ENCODE measurements at regions not wholly inside any gene's neighbourhood (a gene's known extent, or its start where the extent isn't known, plus 50 kb on each side); places are given as distances from the start of the nearest gene placed in this dataset.

DNA sequence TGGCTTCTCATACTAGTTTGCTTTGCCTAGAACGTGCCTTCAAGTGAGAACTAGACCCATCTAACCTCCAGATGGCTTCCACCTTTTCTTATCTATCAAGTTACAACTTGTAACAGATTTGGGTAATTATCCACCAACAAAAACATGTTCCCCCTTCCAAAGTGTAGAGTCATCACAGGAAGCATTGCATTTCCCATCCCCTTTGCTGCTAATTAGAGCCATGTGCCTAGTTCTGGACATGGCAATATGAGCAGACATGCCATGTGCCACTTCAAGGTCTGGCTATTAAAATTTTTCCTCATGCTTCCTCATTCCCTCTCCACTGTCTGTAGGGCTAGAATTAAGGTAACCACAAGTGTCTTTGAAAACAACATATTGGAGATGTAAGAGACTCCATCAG is 814.4 kb downstream of the TENT5A start:
- H3K27ac Mint-ChIP-seq: no peak overlapping the region
- ChIA-PET CTCF (no interaction called here), POLR2A (no interaction called here)
- no peak for DNase-seq (ENCODE audit: low spot score)
- no peak for ATAC-seq
- no peak overlapping the region for H3K4me3 Mint-ChIP-seq
- H3K9me3 Mint-ChIP-seq: peaks cover 46% of the 10 kb centered on the region
- no peak for TF ChIP-seq FOXJ3 (CRISPR knock-in tag; IDR thresholded peaks at IDR 0.05; ENCODE audit: borderline replicate concordance)
- TF ChIP-seq HMGA2 (CRISPR knock-in tag; IDR thresholded peaks at IDR 0.05): no peak
- no peak for TF ChIP-seq ETV6 (CRISPR knock-in tag; IDR thresholded peaks at IDR 0.05)
- no peak for TF ChIP-seq MYBL2 (CRISPR knock-in tag; IDR thresholded peaks at IDR 0.05)
- TF ChIP-seq, protein P1, sequence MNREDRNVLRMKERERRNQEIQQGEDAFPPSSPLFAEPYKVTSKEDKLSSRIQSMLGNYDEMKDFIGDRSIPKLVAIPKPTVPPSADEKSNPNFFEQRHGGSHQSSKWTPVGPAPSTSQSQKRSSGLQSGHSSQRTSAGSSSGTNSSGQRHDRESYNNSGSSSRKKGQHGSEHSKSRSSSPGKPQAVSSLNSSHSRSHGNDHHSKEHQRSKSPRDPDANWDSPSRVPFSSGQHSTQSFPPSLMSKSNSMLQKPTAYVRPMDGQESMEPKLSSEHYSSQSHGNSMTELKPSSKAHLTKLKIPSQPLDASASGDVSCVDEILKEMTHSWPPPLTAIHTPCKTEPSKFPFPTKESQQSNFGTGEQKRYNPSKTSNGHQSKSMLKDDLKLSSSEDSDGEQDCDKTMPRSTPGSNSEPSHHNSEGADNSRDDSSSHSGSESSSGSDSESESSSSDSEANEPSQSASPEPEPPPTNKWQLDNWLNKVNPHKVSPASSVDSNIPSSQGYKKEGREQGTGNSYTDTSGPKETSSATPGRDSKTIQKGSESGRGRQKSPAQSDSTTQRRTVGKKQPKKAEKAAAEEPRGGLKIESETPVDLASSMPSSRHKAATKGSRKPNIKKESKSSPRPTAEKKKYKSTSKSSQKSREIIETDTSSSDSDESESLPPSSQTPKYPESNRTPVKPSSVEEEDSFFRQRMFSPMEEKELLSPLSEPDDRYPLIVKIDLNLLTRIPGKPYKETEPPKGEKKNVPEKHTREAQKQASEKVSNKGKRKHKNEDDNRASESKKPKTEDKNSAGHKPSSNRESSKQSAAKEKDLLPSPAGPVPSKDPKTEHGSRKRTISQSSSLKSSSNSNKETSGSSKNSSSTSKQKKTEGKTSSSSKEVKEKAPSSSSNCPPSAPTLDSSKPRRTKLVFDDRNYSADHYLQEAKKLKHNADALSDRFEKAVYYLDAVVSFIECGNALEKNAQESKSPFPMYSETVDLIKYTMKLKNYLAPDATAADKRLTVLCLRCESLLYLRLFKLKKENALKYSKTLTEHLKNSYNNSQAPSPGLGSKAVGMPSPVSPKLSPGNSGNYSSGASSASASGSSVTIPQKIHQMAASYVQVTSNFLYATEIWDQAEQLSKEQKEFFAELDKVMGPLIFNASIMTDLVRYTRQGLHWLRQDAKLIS (CRISPR knock-in tag; IDR thresholded peaks at IDR 0.05; ENCODE audit: borderline replicate concordance): no peak
- TF ChIP-seq, protein P2, sequence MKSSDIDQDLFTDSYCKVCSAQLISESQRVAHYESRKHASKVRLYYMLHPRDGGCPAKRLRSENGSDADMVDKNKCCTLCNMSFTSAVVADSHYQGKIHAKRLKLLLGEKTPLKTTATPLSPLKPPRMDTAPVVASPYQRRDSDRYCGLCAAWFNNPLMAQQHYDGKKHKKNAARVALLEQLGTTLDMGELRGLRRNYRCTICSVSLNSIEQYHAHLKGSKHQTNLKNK (CRISPR knock-in tag; IDR thresholded peaks at IDR 0.05): no peak
- TF ChIP-seq, protein P3, sequence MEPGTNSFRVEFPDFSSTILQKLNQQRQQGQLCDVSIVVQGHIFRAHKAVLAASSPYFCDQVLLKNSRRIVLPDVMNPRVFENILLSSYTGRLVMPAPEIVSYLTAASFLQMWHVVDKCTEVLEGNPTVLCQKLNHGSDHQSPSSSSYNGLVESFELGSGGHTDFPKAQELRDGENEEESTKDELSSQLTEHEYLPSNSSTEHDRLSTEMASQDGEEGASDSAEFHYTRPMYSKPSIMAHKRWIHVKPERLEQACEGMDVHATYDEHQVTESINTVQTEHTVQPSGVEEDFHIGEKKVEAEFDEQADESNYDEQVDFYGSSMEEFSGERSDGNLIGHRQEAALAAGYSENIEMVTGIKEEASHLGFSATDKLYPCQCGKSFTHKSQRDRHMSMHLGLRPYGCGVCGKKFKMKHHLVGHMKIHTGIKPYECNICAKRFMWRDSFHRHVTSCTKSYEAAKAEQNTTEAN (CRISPR knock-in tag; IDR thresholded peaks at IDR 0.05): no peak
- TF ChIP-seq, protein P4, sequence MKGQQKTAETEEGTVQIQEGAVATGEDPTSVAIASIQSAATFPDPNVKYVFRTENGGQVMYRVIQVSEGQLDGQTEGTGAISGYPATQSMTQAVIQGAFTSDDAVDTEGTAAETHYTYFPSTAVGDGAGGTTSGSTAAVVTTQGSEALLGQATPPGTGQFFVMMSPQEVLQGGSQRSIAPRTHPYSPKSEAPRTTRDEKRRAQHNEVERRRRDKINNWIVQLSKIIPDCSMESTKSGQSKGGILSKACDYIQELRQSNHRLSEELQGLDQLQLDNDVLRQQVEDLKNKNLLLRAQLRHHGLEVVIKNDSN (CRISPR knock-in tag; IDR thresholded peaks at IDR 0.05): no peak
- TF ChIP-seq, protein P5, sequence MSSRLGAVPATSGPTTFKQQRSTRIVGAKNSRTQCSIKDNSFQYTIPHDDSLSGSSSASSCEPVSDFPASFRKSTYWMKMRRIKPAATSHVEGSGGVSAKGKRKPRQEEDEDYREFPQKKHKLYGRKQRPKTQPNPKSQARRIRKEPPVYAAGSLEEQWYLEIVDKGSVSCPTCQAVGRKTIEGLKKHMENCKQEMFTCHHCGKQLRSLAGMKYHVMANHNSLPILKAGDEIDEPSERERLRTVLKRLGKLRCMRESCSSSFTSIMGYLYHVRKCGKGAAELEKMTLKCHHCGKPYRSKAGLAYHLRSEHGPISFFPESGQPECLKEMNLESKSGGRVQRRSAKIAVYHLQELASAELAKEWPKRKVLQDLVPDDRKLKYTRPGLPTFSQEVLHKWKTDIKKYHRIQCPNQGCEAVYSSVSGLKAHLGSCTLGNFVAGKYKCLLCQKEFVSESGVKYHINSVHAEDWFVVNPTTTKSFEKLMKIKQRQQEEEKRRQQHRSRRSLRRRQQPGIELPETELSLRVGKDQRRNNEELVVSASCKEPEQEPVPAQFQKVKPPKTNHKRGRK (CRISPR knock-in tag; IDR thresholded peaks at IDR 0.05; ENCODE audit: borderline replicate concordance): no peak
- TF ChIP-seq SMAD3 (CRISPR knock-in tag; IDR thresholded peaks at IDR 0.05; ENCODE audit: borderline replicate concordance): no peak
- TF ChIP-seq TEAD1 (CRISPR knock-in tag; IDR thresholded peaks at IDR 0.05): no peak
- no peak for TF ChIP-seq ZNF423 (CRISPR knock-in tag; IDR thresholded peaks at IDR 0.05)
- TF ChIP-seq PRRX2 (CRISPR knock-in tag; IDR thresholded peaks at IDR 0.05): no peak
- TF ChIP-seq ZNF121 (CRISPR knock-in tag; IDR thresholded peaks at IDR 0.05): no peak
- TF ChIP-seq, protein P6, sequence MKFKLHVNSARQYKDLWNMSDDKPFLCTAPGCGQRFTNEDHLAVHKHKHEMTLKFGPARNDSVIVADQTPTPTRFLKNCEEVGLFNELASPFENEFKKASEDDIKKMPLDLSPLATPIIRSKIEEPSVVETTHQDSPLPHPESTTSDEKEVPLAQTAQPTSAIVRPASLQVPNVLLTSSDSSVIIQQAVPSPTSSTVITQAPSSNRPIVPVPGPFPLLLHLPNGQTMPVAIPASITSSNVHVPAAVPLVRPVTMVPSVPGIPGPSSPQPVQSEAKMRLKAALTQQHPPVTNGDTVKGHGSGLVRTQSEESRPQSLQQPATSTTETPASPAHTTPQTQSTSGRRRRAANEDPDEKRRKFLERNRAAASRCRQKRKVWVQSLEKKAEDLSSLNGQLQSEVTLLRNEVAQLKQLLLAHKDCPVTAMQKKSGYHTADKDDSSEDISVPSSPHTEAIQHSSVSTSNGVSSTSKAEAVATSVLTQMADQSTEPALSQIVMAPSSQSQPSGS (CRISPR knock-in tag; IDR thresholded peaks at IDR 0.05; ENCODE audit: borderline replicate concordance, low read depth): no peak
- H3K36me3 Mint-ChIP-seq: peaks cover 33% of the 10 kb centered on the region
- no peaks in the 10 kb centered on the region for H3K4me1 Mint-ChIP-seq
- no peaks in the 10 kb centered on the region for H3K27me3 Mint-ChIP-seq (ENCODE audit: low read depth)

DNA sequence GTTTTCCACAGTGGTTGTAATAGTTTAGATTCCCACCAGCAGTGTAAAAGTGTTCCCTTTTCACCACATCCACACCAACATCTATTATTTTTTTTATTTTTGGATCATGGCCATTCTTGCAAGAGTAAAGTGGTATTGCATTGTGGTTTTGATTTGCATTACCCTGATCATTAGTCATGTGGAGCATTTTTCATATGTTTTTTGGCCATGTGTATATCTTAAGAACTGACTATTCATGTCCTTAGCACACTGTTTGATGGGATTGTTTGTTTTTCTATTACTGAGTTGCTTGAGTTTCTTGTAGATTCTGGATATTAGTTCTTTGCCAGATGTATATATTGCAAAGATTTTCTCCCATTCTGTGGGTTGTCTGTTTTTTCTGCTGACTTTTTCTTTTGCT is 820.1 kb downstream of the TENT5A start:
- Mint-ChIP-seq H3K4me1 (no peaks in the 10 kb centered on the region), H3K4me3 (no peak overlapping the region), H3K36me3 (peaks cover 31% of the 10 kb centered on the region), H3K27ac (no peak overlapping the region), H3K27me3 (ENCODE audit: low read depth) (no peaks in the 10 kb centered on the region), H3K9me3 (peaks cover 49% of the 10 kb centered on the region)
- DNase-seq (ENCODE audit: low spot score) (no peak), ATAC-seq (no peak)
- ChIA-PET CTCF (no interaction called here), POLR2A (no interaction called here)
- TF ChIP-seq SMAD4 (CRISPR knock-in tag; IDR thresholded peaks at IDR 0.05): no peak
- TF ChIP-seq, protein P7, sequence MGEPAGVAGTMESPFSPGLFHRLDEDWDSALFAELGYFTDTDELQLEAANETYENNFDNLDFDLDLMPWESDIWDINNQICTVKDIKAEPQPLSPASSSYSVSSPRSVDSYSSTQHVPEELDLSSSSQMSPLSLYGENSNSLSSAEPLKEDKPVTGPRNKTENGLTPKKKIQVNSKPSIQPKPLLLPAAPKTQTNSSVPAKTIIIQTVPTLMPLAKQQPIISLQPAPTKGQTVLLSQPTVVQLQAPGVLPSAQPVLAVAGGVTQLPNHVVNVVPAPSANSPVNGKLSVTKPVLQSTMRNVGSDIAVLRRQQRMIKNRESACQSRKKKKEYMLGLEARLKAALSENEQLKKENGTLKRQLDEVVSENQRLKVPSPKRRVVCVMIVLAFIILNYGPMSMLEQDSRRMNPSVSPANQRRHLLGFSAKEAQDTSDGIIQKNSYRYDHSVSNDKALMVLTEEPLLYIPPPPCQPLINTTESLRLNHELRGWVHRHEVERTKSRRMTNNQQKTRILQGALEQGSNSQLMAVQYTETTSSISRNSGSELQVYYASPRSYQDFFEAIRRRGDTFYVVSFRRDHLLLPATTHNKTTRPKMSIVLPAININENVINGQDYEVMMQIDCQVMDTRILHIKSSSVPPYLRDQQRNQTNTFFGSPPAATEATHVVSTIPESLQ (CRISPR knock-in tag; IDR thresholded peaks at IDR 0.05): no peak
- TF ChIP-seq, protein P8, sequence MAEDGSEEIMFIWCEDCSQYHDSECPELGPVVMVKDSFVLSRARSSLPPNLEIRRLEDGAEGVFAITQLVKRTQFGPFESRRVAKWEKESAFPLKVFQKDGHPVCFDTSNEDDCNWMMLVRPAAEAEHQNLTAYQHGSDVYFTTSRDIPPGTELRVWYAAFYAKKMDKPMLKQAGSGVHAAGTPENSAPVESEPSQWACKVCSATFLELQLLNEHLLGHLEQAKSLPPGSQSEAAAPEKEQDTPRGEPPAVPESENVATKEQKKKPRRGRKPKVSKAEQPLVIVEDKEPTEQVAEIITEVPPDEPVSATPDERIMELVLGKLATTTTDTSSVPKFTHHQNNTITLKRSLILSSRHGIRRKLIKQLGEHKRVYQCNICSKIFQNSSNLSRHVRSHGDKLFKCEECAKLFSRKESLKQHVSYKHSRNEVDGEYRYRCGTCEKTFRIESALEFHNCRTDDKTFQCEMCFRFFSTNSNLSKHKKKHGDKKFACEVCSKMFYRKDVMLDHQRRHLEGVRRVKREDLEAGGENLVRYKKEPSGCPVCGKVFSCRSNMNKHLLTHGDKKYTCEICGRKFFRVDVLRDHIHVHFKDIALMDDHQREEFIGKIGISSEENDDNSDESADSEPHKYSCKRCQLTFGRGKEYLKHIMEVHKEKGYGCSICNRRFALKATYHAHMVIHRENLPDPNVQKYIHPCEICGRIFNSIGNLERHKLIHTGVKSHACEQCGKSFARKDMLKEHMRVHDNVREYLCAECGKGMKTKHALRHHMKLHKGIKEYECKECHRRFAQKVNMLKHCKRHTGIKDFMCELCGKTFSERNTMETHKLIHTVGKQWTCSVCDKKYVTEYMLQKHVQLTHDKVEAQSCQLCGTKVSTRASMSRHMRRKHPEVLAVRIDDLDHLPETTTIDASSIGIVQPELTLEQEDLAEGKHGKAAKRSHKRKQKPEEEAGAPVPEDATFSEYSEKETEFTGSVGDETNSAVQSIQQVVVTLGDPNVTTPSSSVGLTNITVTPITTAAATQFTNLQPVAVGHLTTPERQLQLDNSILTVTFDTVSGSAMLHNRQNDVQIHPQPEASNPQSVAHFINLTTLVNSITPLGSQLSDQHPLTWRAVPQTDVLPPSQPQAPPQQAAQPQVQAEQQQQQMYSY (CRISPR knock-in tag; IDR thresholded peaks at IDR 0.05): no peak

All from WTC11 (cell line).